Neural cell (in vitro differentiated cells): ENCODE measurements at regions not wholly inside any gene's neighbourhood (a gene's known extent, or its start where the extent isn't known, plus 50 kb on each side); places are given as distances from the start of the nearest gene placed in this dataset.

ENCODE experiments used
- H2AFZ ChIP-seq: fragments of 200-600, 300-800 bp; sonication (generic), shearing (Covaris generic); 2 replicates; pipeline ENCODE4 v1.6.0; 2014; ENCODE audit warnings: low read depth, mild to moderate bottlenecking, antibody characterized with exemption, low read length, moderate library complexity
- H3F3A ChIP-seq: fragments of 200-600 bp; shearing (Covaris generic); 2 replicates; pipeline ENCODE4 v1.6.1; 2016; ENCODE audit warnings: mild to moderate bottlenecking, moderate library complexity, mixed read lengths, antibody characterized with exemption, low read length; ENCODE audit not compliant: insufficient read depth, poor library complexity, severe bottlenecking
- H3K27ac ChIP-seq: fragments of 200-600, 300-800 bp; sonication (generic), shearing (Covaris generic); 2 replicates; pipeline ENCODE4 v1.5.1; 2014; ENCODE audit warnings: mild to moderate bottlenecking, low read length, moderate library complexity
- H3K27me3 ChIP-seq: fragments of 300-800, 200-600 bp; sonication (generic), shearing (Covaris generic); 2 replicates; pipeline ENCODE4 v1.6.0; 2014; ENCODE audit warnings: mild to moderate bottlenecking, low read depth, low read length, moderate library complexity; ENCODE audit not compliant: insufficient read depth
- H3K36me3 ChIP-seq: fragments of 300-800, 200-600 bp; sonication (generic), shearing (Covaris generic); 2 replicates; pipeline ENCODE4 v1.5.1; 2014; ENCODE audit warnings: mild to moderate bottlenecking, antibody characterized with exemption, low read length, moderate library complexity; ENCODE audit not compliant: insufficient read depth
- H3K4me2 ChIP-seq: fragments of 300-800, 200-600 bp; sonication (generic), shearing (Covaris generic); 2 replicates; pipeline ENCODE4 v1.6.0; 2014; ENCODE audit warnings: mild to moderate bottlenecking, low read length
- H3K4me3 ChIP-seq: fragments of 300-800, 200-600 bp; sonication (generic), shearing (Covaris generic); 2 replicates; pipeline ENCODE4 v1.5.1; 2014; ENCODE audit warnings: mild to moderate bottlenecking, low read length, moderate library complexity
- H3K79me2 ChIP-seq: fragments of 200-600 bp; shearing (Covaris generic); replicated peaks from 2 replicates; pipeline ENCODE4 v1.6.0; 2014; ENCODE audit warnings: mild to moderate bottlenecking, low read length, moderate library complexity; ENCODE audit not compliant: insufficient read depth
- H3K9ac ChIP-seq: fragments of 300-800, 200-600 bp; sonication (generic), shearing (Covaris generic); 2 replicates; pipeline ENCODE4 v1.6.1; 2016; ENCODE audit warnings: mild to moderate bottlenecking, low read length, mixed read lengths
- H3K9me2 ChIP-seq: fragments of 200-600 bp; shearing (Covaris generic); 2 replicates; pipeline ENCODE4 v1.6.1; 2016; ENCODE audit warnings: mild to moderate bottlenecking, low read length, mixed read lengths; ENCODE audit not compliant: insufficient read depth
- H3K9me3 ChIP-seq: fragments of 200-600, 300-800 bp; sonication (generic), shearing (Covaris generic); 2 replicates; pipeline ENCODE4 v1.6.1; 2016; ENCODE audit warnings: mild to moderate bottlenecking, mixed run types, low read length, moderate library complexity, mixed read lengths
- H4K20me1 ChIP-seq: fragments of 200-600 bp; shearing (Covaris generic); 2 replicates; pipeline ENCODE4 v1.6.1; 2016; ENCODE audit warnings: mild to moderate bottlenecking, mixed run types; ENCODE audit not compliant: insufficient read depth
- CTCF ChIP-seq: fragments of 450-650 bp; IDR thresholded peaks from 2 replicates; pipeline ENCODE4 v1.5.1; 2014; ENCODE audit warnings: antibody characterized with exemption, mild to moderate bottlenecking, moderate library complexity; ENCODE audit not compliant: poor library complexity, severe bottlenecking
- EP300 ChIP-seq: fragments of 450-650 bp; conservative IDR thresholded peaks from 2 replicates; pipeline ENCODE4 v1.6.1; 2014; ENCODE audit warnings: antibody characterized with exemption, mild to moderate bottlenecking, moderate library complexity; ENCODE audit not compliant: poor library complexity, severe bottlenecking
- EZH2 ChIP-seq: fragments of 200-600, 300-800 bp; shearing (Covaris generic), sonication (generic); IDR thresholded peaks from 2 replicates; pipeline ENCODE4 v1.6.1; 2014; ENCODE audit warnings: antibody characterized with exemption, low read length, borderline replicate concordance, mild to moderate bottlenecking; ENCODE audit not compliant: insufficient read depth, poor library complexity, severe bottlenecking
- MXI1 ChIP-seq: fragments of 450-650 bp; conservative IDR thresholded peaks from 2 replicates; pipeline ENCODE4 v1.6.1; 2014; ENCODE audit warnings: antibody characterized with exemption, mild to moderate bottlenecking; ENCODE audit not compliant: poor library complexity, severe bottlenecking
- POLR2AphosphoS5 ChIP-seq: IDR thresholded peaks from 2 replicates; pipeline ENCODE4 v1.6.1; 2012
- RAD21 ChIP-seq: fragments of 450-650 bp; conservative IDR thresholded peaks from 2 replicates; pipeline ENCODE4 v1.6.1; 2014; ENCODE audit warnings: antibody characterized with exemption, mild to moderate bottlenecking, moderate library complexity
- SMC3 ChIP-seq: fragments of 450-650 bp; conservative IDR thresholded peaks from 2 replicates; pipeline ENCODE4 v1.6.1; 2014; ENCODE audit warnings: antibody characterized with exemption, mild to moderate bottlenecking, moderate library complexity; ENCODE audit not compliant: poor library complexity
- TAF1 ChIP-seq: IDR thresholded peaks from 2 replicates; pipeline ENCODE4 v1.6.1; 2012; ENCODE audit warnings: low read depth
- TF ChIP-seq, protein P1 (sequence below): IDR thresholded peaks from 2 replicates; pipeline ENCODE4 v1.6.1; 2012; ENCODE audit warnings: borderline replicate concordance

- H3K79me2 ChIP-seq: no peaks in the 10 kb centered on the region
- H3K4me2 ChIP-seq: no peak overlapping the region
- H3K36me3 ChIP-seq: no peaks in the 10 kb centered on the region
- no peaks in the 10 kb centered on the region for H3K9me3 ChIP-seq
- H3K9ac ChIP-seq: no peak overlapping the region
- no peaks in the 10 kb centered on the region for H3K27me3 ChIP-seq
- H4K20me1 ChIP-seq: no peaks in the 10 kb centered on the region
- no peak overlapping the region for H3K4me3 ChIP-seq
- TF ChIP-seq EZH2 (no peak), SMC3 (no peak), EP300 (no peak), POLR2AphosphoS5 (no peak), RAD21 (no peak), CTCF (no peak), MXI1 (no peak), TAF1 (no peak)
- TF ChIP-seq, protein P1, sequence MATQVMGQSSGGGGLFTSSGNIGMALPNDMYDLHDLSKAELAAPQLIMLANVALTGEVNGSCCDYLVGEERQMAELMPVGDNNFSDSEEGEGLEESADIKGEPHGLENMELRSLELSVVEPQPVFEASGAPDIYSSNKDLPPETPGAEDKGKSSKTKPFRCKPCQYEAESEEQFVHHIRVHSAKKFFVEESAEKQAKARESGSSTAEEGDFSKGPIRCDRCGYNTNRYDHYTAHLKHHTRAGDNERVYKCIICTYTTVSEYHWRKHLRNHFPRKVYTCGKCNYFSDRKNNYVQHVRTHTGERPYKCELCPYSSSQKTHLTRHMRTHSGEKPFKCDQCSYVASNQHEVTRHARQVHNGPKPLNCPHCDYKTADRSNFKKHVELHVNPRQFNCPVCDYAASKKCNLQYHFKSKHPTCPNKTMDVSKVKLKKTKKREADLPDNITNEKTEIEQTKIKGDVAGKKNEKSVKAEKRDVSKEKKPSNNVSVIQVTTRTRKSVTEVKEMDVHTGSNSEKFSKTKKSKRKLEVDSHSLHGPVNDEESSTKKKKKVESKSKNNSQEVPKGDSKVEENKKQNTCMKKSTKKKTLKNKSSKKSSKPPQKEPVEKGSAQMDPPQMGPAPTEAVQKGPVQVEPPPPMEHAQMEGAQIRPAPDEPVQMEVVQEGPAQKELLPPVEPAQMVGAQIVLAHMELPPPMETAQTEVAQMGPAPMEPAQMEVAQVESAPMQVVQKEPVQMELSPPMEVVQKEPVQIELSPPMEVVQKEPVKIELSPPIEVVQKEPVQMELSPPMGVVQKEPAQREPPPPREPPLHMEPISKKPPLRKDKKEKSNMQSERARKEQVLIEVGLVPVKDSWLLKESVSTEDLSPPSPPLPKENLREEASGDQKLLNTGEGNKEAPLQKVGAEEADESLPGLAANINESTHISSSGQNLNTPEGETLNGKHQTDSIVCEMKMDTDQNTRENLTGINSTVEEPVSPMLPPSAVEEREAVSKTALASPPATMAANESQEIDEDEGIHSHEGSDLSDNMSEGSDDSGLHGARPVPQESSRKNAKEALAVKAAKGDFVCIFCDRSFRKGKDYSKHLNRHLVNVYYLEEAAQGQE: no peak
- no peaks in the 10 kb centered on the region for H3K9me2 ChIP-seq
- no peak overlapping the region for H2AFZ ChIP-seq
- no peaks in the 10 kb centered on the region for H3F3A ChIP-seq
- H3K27ac ChIP-seq: no peak overlapping the region
These were observed 167.4 kb upstream of the OLIG3 start for GRCh38 chr6:137661601-137662000.

- H3K27ac ChIP-seq: no peak overlapping the region
- no peaks in the 10 kb centered on the region for H4K20me1 ChIP-seq
- H2AFZ ChIP-seq: no peak overlapping the region
- no peaks in the 10 kb centered on the region for H3K36me3 ChIP-seq
- no peaks in the 10 kb centered on the region for H3K27me3 ChIP-seq
- no peaks in the 10 kb centered on the region for H3F3A ChIP-seq
- H3K9ac ChIP-seq: no peak overlapping the region
- no peak overlapping the region for H3K4me2 ChIP-seq
- H3K79me2 ChIP-seq: no peaks in the 10 kb centered on the region
- no peaks in the 10 kb centered on the region for H3K9me2 ChIP-seq
- TF ChIP-seq, protein P1: no peak
- TF ChIP-seq POLR2AphosphoS5 (no peak), RAD21 (no peak), EZH2 (no peak), MXI1 (no peak), SMC3 (no peak), TAF1 (no peak), EP300 (no peak), CTCF (no peak)
- H3K9me3 ChIP-seq: no peaks in the 10 kb centered on the region
- H3K4me3 ChIP-seq: no peak overlapping the region
These were observed 170.0 kb upstream of the OLIG3 start for GRCh38 chr6:137664183-137664582.
